Muscle layer of colon (tissue), 2 donors: ENCODE measurements at regions not wholly inside any gene's neighbourhood (a gene's known extent, or its start where the extent isn't known, plus 50 kb on each side); places are given as distances from the start of the nearest gene placed in this dataset.
"Not testable (repeated sequence)": the region's sequence is repeated elsewhere in the genome, so short reads cannot be mapped to it uniquely, and the experiment has no call there.

Experiments used
- H3K27ac ChIP-seq: one replicate; pipeline ENCODE4 v1.7.0; 2013; ENCODE audit warnings: low read depth, mild to moderate bottlenecking, low read length, moderate library complexity
- H3K27me3 ChIP-seq, 2 donors: one replicate each; pipeline ENCODE4 v1.7.0; 2013; ENCODE audit warnings: low read length in 2 of 2, mild to moderate bottlenecking in 2 of 2; ENCODE audit not compliant: insufficient read depth in 2 of 2, control insufficient read depth in 1 of 2
- H3K36me3 ChIP-seq: one replicate; pipeline ENCODE4 v1.7.0; 2013; ENCODE audit warnings: mild to moderate bottlenecking, low read length; ENCODE audit not compliant: insufficient read depth
- H3K4me1 ChIP-seq: one replicate; pipeline ENCODE4 v1.7.0; 2013; ENCODE audit warnings: mild to moderate bottlenecking, low read length; ENCODE audit not compliant: insufficient read depth
- H3K4me3 ChIP-seq, 2 donors: one replicate each; pipeline ENCODE4 v1.7.0; 2013; ENCODE audit warnings: low read length in 2 of 2, low read depth in 1 of 2, mild to moderate bottlenecking in 1 of 2, moderate library complexity in 1 of 2
- H3K9ac ChIP-seq: one replicate; pipeline ENCODE4 v1.7.0; 2013; ENCODE audit warnings: low read length
- H3K9me3 ChIP-seq: one replicate; pipeline ENCODE4 v1.7.0; 2013; ENCODE audit warnings: mild to moderate bottlenecking, low read length
- donor health status: abdominal sarcoma.
- donor health status: Adenocarcinoma of cecum.

- no peaks in the 10 kb centered on the region for H3K9me3 ChIP-seq
- no peaks in the 10 kb centered on the region for H3K36me3 ChIP-seq
- H3K27ac ChIP-seq: no peak overlapping the region
- H3K4me1 ChIP-seq: no peaks in the 10 kb centered on the region
- H3K9ac ChIP-seq: no peak overlapping the region
- H3K4me3 ChIP-seq: no peak overlapping the region
- H3K27me3 ChIP-seq: no peaks in the 10 kb centered on the region
Measured at GRCh38 chr6:86357877-86358276, 579.5 kb upstream of the HTR1E start.

GRCh38 chr6:86355271-86355670 is 582.1 kb upstream of the HTR1E start:
- Histone ChIP-seq H3K27ac (no peak overlapping the region), H3K9ac (no peak overlapping the region), H3K27me3 (no peaks in the 10 kb centered on the region), H3K4me3 (no peak overlapping the region), H3K4me1 (no peaks in the 10 kb centered on the region), H3K9me3 (no peaks in the 10 kb centered on the region), H3K36me3 (no peaks in the 10 kb centered on the region)

- no peaks in the 10 kb centered on the region for H3K36me3 ChIP-seq
- H3K9me3 ChIP-seq: no peaks in the 10 kb centered on the region
- H3K27me3 ChIP-seq: no peaks in the 10 kb centered on the region
- H3K27ac ChIP-seq: no peak overlapping the region
- H3K9ac ChIP-seq: no peak overlapping the region
- no peaks in the 10 kb centered on the region for H3K4me1 ChIP-seq
- no peak overlapping the region for H3K4me3 ChIP-seq
Measured at GRCh38 chr6:86331919-86332318, 605.4 kb upstream of the HTR1E start.

GRCh38 chr6:86331265-86331840 is 606.0 kb upstream of the HTR1E start:
- H3K36me3 ChIP-seq: no peaks in the 10 kb centered on the region
- no peak overlapping the region for H3K27ac ChIP-seq

GRCh38 chr6:86306210-86306609 is 631.1 kb upstream of the HTR1E start:
- H3K9ac ChIP-seq: no peak overlapping the region
- no peaks in the 10 kb centered on the region for H3K36me3 ChIP-seq
- no peak overlapping the region for H3K27ac ChIP-seq
- H3K9me3 ChIP-seq: no peaks in the 10 kb centered on the region
- H3K4me1 ChIP-seq: no peaks in the 10 kb centered on the region
- H3K4me3 ChIP-seq: no peak overlapping the region
- no peaks in the 10 kb centered on the region for H3K27me3 ChIP-seq

More at GRCh38 chr6:86331265-86331840, 606.0 kb upstream of the HTR1E start:
- H3K27me3 ChIP-seq: no peaks in the 10 kb centered on the region
- H3K4me3 ChIP-seq: no peak overlapping the region
- no peaks in the 10 kb centered on the region for H3K9me3 ChIP-seq
- no peaks in the 10 kb centered on the region for H3K4me1 ChIP-seq
- no peak overlapping the region for H3K9ac ChIP-seq

GRCh38 chr6:86285876-86286275 is 643.2 kb upstream of the SYNCRIP start:
- Histone ChIP-seq H3K9ac (no peak overlapping the region), H3K4me3 (no peak overlapping the region), H3K27ac (no peak overlapping the region), H3K4me1 (no peaks in the 10 kb centered on the region), H3K9me3 (no peaks in the 10 kb centered on the region), H3K27me3 (no peaks in the 10 kb centered on the region), H3K36me3 (no peaks in the 10 kb centered on the region)

GRCh38 chr6:86284809-86285480 is 642.3 kb upstream of the SYNCRIP start:
- H3K36me3 ChIP-seq, H3K9ac ChIP-seq, H3K9me3 ChIP-seq, H3K27ac ChIP-seq, H3K4me1 ChIP-seq, H3K27me3 ChIP-seq, H3K4me3 ChIP-seq: not testable (repeated sequence)

- H3K36me3 ChIP-seq, H3K27me3 ChIP-seq, H3K4me3 ChIP-seq, H3K4me1 ChIP-seq, H3K9me3 ChIP-seq, H3K27ac ChIP-seq, H3K9ac ChIP-seq: not testable (repeated sequence)
Measured at GRCh38 chr6:86283596-86283995, 640.9 kb upstream of the SYNCRIP start.

- Histone ChIP-seq H3K36me3 (no peaks in the 10 kb centered on the region), H3K27ac (no peak overlapping the region), H3K4me1 (no peaks in the 10 kb centered on the region), H3K4me3 (no peak overlapping the region), H3K9me3 (no peaks in the 10 kb centered on the region), H3K27me3 (no peaks in the 10 kb centered on the region), H3K9ac (no peak overlapping the region)
Measured at GRCh38 chr6:86276056-86276455, 633.4 kb upstream of the SYNCRIP start.

GRCh38 chr6:86273936-86274335 is 631.2 kb upstream of the SYNCRIP start:
- H3K27me3 ChIP-seq: no peaks in the 10 kb centered on the region
- H3K9ac ChIP-seq: no peak overlapping the region
- no peaks in the 10 kb centered on the region for H3K4me1 ChIP-seq
- H3K27ac ChIP-seq: no peak overlapping the region
- no peak overlapping the region for H3K4me3 ChIP-seq
- no peaks in the 10 kb centered on the region for H3K9me3 ChIP-seq
- no peaks in the 10 kb centered on the region for H3K36me3 ChIP-seq

- H3K27ac ChIP-seq: no peak overlapping the region
- no peak overlapping the region for H3K4me3 ChIP-seq
- H3K9me3 ChIP-seq: no peaks in the 10 kb centered on the region
- no peak overlapping the region for H3K9ac ChIP-seq
- H3K27me3 ChIP-seq: no peaks in the 10 kb centered on the region
- H3K4me1 ChIP-seq: no peaks in the 10 kb centered on the region
- no peaks in the 10 kb centered on the region for H3K36me3 ChIP-seq
Measured at GRCh38 chr6:86256615-86257187, 614.0 kb upstream of the SYNCRIP start.

GRCh38 chr6:86255973-86256372 is 613.3 kb upstream of the SYNCRIP start:
- Histone ChIP-seq H3K36me3 (no peaks in the 10 kb centered on the region), H3K4me1 (no peaks in the 10 kb centered on the region), H3K9ac (no peak overlapping the region), H3K27me3 (no peaks in the 10 kb centered on the region), H3K9me3 (no peaks in the 10 kb centered on the region), H3K27ac (no peak overlapping the region), H3K4me3 (no peak overlapping the region)
